SK-N-SH treated with all-trans-retinoic acid at 6 μM for 48 hours (cell line): ENCODE measurements at regions not wholly inside any gene's neighbourhood (a gene's known extent, or its start where the extent isn't known, plus 50 kb on each side); places are given as distances from the start of the nearest gene placed in this dataset.

Experiments
- ATAC-seq: fragments of 200-7000 bp; cut with Tn5 transposase; 3 replicates; pipeline ENCODE4 v1.9.1; 2020; ENCODE audit warnings: mild to moderate bottlenecking, moderate library complexity
- ARNTL ChIP-seq: fragments of 450-650 bp; formaldehyde crosslinking; IDR thresholded peaks from 2 replicates; pipeline ENCODE4 v1.5.0; 2020; ENCODE audit warnings: low read depth, mild to moderate bottlenecking, moderate library complexity, borderline replicate concordance
- BACH2 ChIP-seq: fragments of 250-450 bp; sonication (Bioruptor Pico); IDR thresholded peaks from 2 replicates; pipeline ENCODE4 v1.9.0; 2021; ENCODE audit warnings: mild to moderate bottlenecking, borderline replicate concordance
- CSDC2 ChIP-seq: fragments of 250-450 bp; sonication (Bioruptor Pico); IDR thresholded peaks from 2 replicates; pipeline ENCODE4 v1.5.0; 2020; ENCODE audit warnings: mild to moderate bottlenecking, moderate library complexity
- ESRRG ChIP-seq: fragments of 250-450 bp; sonication (Bioruptor Pico); IDR thresholded peaks from 2 replicates; pipeline ENCODE4 v1.6.1; 2021; ENCODE audit warnings: mild to moderate bottlenecking
- GLIS3 ChIP-seq: fragments of 250-450 bp; sonication (Bioruptor Pico); IDR thresholded peaks from 2 replicates; pipeline ENCODE4 v1.5.0; 2020; ENCODE audit warnings: mild to moderate bottlenecking, moderate library complexity
- ISL1 ChIP-seq: fragments of 250-450 bp; sonication (Bioruptor Pico); IDR thresholded peaks from 2 replicates; pipeline ENCODE4 v2.1.2; 2022; ENCODE audit warnings: mild to moderate bottlenecking, moderate library complexity
- OSR1 ChIP-seq: fragments of 250-450 bp; sonication (Bioruptor Pico); IDR thresholded peaks from 2 replicates; pipeline ENCODE4 v1.8.0; 2022; ENCODE audit warnings: moderate library complexity, mild to moderate bottlenecking, inconsistent platforms
- PPARA ChIP-seq: fragments of 250-450 bp; sonication (Bioruptor Pico); IDR thresholded peaks from 2 replicates; pipeline ENCODE4 v1.5.0; 2020; ENCODE audit warnings: mild to moderate bottlenecking, borderline replicate concordance
- RARB ChIP-seq: fragments of 250-450 bp; sonication (Bioruptor Pico); IDR thresholded peaks from 2 replicates; pipeline ENCODE4 v1.8.0; 2021; ENCODE audit warnings: mild to moderate bottlenecking, moderate library complexity
- SNAI2 ChIP-seq: fragments of 250-450 bp; sonication (Bioruptor Pico); IDR thresholded peaks from 2 replicates; pipeline ENCODE4 v1.5.0; 2020; ENCODE audit warnings: mild to moderate bottlenecking, moderate library complexity
- TCF4 ChIP-seq: fragments of 250-450 bp; sonication (Bioruptor Pico); IDR thresholded peaks from 2 replicates; pipeline ENCODE4 v1.8.0; 2021; ENCODE audit warnings: mild to moderate bottlenecking, moderate library complexity, borderline replicate concordance
- ZC3H10 ChIP-seq: fragments of 250-450 bp; sonication (Bioruptor Pico); IDR thresholded peaks from 2 replicates; pipeline ENCODE4 v1.5.1; 2021; ENCODE audit warnings: mild to moderate bottlenecking, moderate library complexity
- ZFP3 ChIP-seq: fragments of 250-450 bp; sonication (Bioruptor Pico); IDR thresholded peaks from 2 replicates; pipeline ENCODE4 v1.5.0; 2020; ENCODE audit warnings: mild to moderate bottlenecking, moderate library complexity
- ZFP30 ChIP-seq: fragments of 450-650 bp; formaldehyde crosslinking; IDR thresholded peaks from 2 replicates; pipeline ENCODE4 v1.5.0; 2022; ENCODE audit warnings: mild to moderate bottlenecking, moderate library complexity
- ZNF565 ChIP-seq: fragments of 450-650 bp; formaldehyde crosslinking; conservative IDR thresholded peaks from 2 replicates; pipeline ENCODE4 v1.5.0; 2020; ENCODE audit warnings: low read depth, mild to moderate bottlenecking, moderate library complexity
- ZNF70 ChIP-seq: fragments of 450-650 bp; formaldehyde crosslinking; IDR thresholded peaks from 2 replicates; pipeline ENCODE4 v1.5.0; 2020; ENCODE audit warnings: mild to moderate bottlenecking, moderate library complexity
- TF ChIP-seq, protein P1 (sequence below): fragments of 250-450 bp; sonication (Bioruptor Pico); IDR thresholded peaks from 2 replicates; pipeline ENCODE4 v1.8.0; 2021; ENCODE audit warnings: low read depth, mild to moderate bottlenecking, moderate library complexity, borderline replicate concordance
- TF ChIP-seq, protein P2 (sequence below): fragments of 250-450 bp; sonication (Bioruptor Pico); IDR thresholded peaks from 2 replicates; pipeline ENCODE4 v1.8.0; 2020; ENCODE audit warnings: mild to moderate bottlenecking, moderate library complexity, borderline replicate concordance
- TF ChIP-seq, protein P3 (sequence below): fragments of 250-450 bp; sonication (Bioruptor Pico); IDR thresholded peaks from 2 replicates; pipeline ENCODE4 v1.5.1; 2021; ENCODE audit warnings: mild to moderate bottlenecking, moderate library complexity
- TF ChIP-seq, protein P4 (sequence below): fragments of 250-450 bp; sonication (Bioruptor Pico); IDR thresholded peaks from 2 replicates; pipeline ENCODE4 v1.5.1; 2020; ENCODE audit warnings: low read depth, mild to moderate bottlenecking, moderate library complexity
- TF ChIP-seq, protein P5 (sequence below): fragments of 250-450 bp; sonication (Bioruptor Pico); IDR thresholded peaks from 2 replicates; pipeline ENCODE4 v1.5.0; 2020; ENCODE audit warnings: mild to moderate bottlenecking, moderate library complexity

DNA sequence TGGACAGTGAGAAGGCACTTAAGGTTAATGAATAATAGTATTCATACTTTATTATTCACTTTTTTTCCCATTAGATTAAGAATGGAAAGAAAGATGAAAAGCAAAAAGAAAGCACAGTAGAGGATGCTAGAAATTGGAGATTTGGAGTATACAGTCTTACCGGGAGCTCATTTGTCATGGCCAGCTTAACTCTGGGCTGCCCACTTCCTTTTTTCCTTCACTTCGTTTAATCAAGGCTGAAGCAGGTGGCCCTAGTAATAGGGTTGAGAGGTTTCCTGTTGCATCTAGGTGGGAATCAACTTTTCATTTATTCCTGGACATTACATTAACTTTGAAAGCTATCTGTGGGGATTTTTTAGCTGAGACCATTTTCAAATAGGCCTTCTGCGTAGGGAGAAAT, 57.0 kb upstream of the MEGF10 start:
- no peak for ATAC-seq
- TF ChIP-seq ZC3H10 (no peak), BACH2 (CRISPR knock-in tag) (no peak), ESRRG (CRISPR knock-in tag) (no peak), ZFP3 (CRISPR knock-in tag) (no peak), CSDC2 (CRISPR knock-in tag) (no peak), RARB (CRISPR knock-in tag) (no peak), OSR1 (no peak)
- TF ChIP-seq, protein P1, sequence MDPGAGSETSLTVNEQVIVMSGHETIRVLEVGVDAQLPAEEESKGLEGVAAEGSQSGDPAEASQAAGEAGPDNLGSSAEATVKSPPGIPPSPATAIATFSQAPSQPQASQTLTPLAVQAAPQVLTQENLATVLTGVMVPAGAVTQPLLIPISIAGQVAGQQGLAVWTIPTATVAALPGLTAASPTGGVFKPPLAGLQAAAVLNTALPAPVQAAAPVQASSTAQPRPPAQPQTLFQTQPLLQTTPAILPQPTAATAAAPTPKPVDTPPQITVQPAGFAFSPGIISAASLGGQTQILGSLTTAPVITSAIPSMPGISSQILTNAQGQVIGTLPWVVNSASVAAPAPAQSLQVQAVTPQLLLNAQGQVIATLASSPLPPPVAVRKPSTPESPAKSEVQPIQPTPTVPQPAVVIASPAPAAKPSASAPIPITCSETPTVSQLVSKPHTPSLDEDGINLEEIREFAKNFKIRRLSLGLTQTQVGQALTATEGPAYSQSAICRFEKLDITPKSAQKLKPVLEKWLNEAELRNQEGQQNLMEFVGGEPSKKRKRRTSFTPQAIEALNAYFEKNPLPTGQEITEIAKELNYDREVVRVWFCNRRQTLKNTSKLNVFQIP (CRISPR knock-in tag) = no peak

DNA sequence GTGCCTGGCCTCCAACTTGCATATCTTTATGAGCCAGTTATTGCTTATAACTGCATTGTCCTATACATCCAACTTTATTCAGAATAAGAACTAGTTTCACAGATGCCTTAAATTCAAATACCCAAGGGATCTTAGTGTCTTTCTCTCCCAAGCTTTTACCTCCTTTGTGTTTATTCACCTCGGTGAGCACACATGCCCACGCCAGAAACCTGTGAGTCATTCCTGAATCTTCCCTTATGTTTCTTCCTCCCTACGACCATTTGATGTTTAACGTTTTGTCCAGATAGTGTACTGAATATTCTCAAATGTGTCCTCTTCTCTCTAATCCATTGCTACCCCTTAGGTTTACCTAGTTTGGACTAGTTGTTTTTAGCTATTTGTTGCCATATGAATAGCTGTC, 55.5 kb upstream of the MEGF10 start:
- TF ChIP-seq TCF4 (CRISPR knock-in tag) = no peak
- TF ChIP-seq, protein P2, sequence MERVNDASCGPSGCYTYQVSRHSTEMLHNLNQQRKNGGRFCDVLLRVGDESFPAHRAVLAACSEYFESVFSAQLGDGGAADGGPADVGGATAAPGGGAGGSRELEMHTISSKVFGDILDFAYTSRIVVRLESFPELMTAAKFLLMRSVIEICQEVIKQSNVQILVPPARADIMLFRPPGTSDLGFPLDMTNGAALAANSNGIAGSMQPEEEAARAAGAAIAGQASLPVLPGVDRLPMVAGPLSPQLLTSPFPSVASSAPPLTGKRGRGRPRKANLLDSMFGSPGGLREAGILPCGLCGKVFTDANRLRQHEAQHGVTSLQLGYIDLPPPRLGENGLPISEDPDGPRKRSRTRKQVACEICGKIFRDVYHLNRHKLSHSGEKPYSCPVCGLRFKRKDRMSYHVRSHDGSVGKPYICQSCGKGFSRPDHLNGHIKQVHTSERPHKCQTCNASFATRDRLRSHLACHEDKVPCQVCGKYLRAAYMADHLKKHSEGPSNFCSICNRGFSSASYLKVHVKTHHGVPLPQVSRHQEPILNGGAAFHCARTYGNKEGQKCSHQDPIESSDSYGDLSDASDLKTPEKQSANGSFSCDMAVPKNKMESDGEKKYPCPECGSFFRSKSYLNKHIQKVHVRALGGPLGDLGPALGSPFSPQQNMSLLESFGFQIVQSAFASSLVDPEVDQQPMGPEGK = no peak
- TF ChIP-seq ARNTL (CRISPR knock-in tag) = no peak
- TF ChIP-seq ZNF70 (CRISPR knock-in tag) = no peak
- TF ChIP-seq, protein P3, sequence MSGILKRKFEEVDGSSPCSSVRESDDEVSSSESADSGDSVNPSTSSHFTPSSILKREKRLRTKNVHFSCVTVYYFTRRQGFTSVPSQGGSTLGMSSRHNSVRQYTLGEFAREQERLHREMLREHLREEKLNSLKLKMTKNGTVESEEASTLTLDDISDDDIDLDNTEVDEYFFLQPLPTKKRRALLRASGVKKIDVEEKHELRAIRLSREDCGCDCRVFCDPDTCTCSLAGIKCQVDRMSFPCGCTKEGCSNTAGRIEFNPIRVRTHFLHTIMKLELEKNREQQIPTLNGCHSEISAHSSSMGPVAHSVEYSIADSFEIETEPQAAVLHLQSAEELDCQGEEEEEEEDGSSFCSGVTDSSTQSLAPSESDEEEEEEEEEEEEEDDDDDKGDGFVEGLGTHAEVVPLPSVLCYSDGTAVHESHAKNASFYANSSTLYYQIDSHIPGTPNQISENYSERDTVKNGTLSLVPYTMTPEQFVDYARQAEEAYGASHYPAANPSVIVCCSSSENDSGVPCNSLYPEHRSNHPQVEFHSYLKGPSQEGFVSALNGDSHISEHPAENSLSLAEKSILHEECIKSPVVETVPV (CRISPR knock-in tag) = no peak
- TF ChIP-seq, protein P4, sequence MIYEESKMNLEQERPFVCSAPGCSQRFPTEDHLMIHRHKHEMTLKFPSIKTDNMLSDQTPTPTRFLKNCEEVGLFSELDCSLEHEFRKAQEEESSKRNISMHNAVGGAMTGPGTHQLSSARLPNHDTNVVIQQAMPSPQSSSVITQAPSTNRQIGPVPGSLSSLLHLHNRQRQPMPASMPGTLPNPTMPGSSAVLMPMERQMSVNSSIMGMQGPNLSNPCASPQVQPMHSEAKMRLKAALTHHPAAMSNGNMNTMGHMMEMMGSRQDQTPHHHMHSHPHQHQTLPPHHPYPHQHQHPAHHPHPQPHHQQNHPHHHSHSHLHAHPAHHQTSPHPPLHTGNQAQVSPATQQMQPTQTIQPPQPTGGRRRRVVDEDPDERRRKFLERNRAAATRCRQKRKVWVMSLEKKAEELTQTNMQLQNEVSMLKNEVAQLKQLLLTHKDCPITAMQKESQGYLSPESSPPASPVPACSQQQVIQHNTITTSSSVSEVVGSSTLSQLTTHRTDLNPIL = no peak
- TF ChIP-seq SNAI2 = no peak
- TF ChIP-seq RARB (CRISPR knock-in tag) = no peak
- no peak for TF ChIP-seq ZC3H10
- TF ChIP-seq GLIS3 (CRISPR knock-in tag) = no peak
- TF ChIP-seq CSDC2 (CRISPR knock-in tag) = no peak
- no peak for TF ChIP-seq ZFP30
- TF ChIP-seq, protein P5, sequence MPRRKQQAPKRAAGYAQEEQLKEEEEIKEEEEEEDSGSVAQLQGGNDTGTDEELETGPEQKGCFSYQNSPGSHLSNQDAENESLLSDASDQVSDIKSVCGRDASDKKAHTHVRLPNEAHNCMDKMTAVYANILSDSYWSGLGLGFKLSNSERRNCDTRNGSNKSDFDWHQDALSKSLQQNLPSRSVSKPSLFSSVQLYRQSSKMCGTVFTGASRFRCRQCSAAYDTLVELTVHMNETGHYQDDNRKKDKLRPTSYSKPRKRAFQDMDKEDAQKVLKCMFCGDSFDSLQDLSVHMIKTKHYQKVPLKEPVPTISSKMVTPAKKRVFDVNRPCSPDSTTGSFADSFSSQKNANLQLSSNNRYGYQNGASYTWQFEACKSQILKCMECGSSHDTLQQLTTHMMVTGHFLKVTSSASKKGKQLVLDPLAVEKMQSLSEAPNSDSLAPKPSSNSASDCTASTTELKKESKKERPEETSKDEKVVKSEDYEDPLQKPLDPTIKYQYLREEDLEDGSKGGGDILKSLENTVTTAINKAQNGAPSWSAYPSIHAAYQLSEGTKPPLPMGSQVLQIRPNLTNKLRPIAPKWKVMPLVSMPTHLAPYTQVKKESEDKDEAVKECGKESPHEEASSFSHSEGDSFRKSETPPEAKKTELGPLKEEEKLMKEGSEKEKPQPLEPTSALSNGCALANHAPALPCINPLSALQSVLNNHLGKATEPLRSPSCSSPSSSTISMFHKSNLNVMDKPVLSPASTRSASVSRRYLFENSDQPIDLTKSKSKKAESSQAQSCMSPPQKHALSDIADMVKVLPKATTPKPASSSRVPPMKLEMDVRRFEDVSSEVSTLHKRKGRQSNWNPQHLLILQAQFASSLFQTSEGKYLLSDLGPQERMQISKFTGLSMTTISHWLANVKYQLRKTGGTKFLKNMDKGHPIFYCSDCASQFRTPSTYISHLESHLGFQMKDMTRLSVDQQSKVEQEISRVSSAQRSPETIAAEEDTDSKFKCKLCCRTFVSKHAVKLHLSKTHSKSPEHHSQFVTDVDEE (CRISPR knock-in tag) = no peak
- no peak for TF ChIP-seq PPARA
- no peak for TF ChIP-seq ISL1 (CRISPR knock-in tag)
- TF ChIP-seq OSR1 = no peak
- TF ChIP-seq, all 23 proteins: peak for 0
- ATAC-seq = no peak

DNA sequence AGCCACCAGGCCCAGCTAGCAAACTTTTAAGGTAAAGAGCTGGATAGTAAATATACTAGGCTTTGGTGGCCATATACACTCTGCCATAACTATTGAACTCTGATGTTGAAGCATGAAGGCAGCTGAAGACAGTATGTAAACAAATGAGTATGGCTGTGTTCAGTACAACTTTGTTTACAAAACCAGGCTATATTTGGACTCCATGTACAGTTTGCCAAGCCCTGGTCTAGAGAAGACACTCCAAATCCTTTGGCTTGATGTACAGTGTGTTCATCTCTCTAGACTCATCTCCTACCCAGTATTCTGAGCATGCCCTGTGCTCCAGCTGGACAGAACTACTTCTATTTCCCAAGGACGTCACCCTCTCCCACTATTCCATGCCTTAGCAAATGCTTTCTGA, 54.3 kb upstream of the MEGF10 start:
- TF ChIP-seq BACH2 (CRISPR knock-in tag) (no peak), ZFP3 (CRISPR knock-in tag) (no peak), ZC3H10 (no peak), ESRRG (CRISPR knock-in tag) (no peak), ZNF565 (CRISPR knock-in tag) (no peak), ARNTL (CRISPR knock-in tag) (no peak), ZNF70 (CRISPR knock-in tag) (no peak), TCF4 (CRISPR knock-in tag) (no peak), PPARA (no peak)
- TF ChIP-seq, protein P5 (CRISPR knock-in tag) = no peak
- TF ChIP-seq, protein P1 (CRISPR knock-in tag) = no peak
- no peak for ATAC-seq
